Activated naive CD4-positive, alpha-beta T cell treated with anti-CD3 and anti-CD28 coated beads, Interleukin-2, amount 50 U/mL, for 72 hours (primary cell): ENCODE measurements at regions not wholly inside any gene's neighbourhood (a gene's known extent, or its start where the extent isn't known, plus 50 kb on each side); places are given as distances from the start of the nearest gene placed in this dataset.
"Not testable (repeated sequence)": the region's sequence is repeated elsewhere in the genome, so short reads cannot be mapped to it uniquely, and the experiment has no call there.

ENCODE experiments used
- ATAC-seq, 2 donors: fragments of 150-1000 bp; cut with Tn5 transposase; 2 replicates each; pipeline ENCODE4 v1.10.0; 2021; ENCODE audit warnings: mild to moderate bottlenecking in 2 of 2, moderate library complexity in 2 of 2
- DNase-seq, 2 donors: peaks; one replicate each; pipeline ENCODE4 v3.0.0; 2021 to 2022; ENCODE audit warnings: low spot score in 2 of 2
- H3K27ac Mint-ChIP-seq, 2 donors: one replicate each; pipeline ENCODE4 v1.8.0; 2022; ENCODE audit warnings: mild to moderate bottlenecking in 2 of 2, mixed read lengths in 2 of 2
- H3K36me3 Mint-ChIP-seq, 2 donors: one replicate each; pipeline ENCODE4 v1.8.0; 2022; ENCODE audit warnings: mixed read lengths in 2 of 2
- H3K9me3 Mint-ChIP-seq, 2 donors: one replicate each; pipeline ENCODE4 v1.8.0; 2022; ENCODE audit warnings: mixed read lengths in 2 of 2

DNA sequence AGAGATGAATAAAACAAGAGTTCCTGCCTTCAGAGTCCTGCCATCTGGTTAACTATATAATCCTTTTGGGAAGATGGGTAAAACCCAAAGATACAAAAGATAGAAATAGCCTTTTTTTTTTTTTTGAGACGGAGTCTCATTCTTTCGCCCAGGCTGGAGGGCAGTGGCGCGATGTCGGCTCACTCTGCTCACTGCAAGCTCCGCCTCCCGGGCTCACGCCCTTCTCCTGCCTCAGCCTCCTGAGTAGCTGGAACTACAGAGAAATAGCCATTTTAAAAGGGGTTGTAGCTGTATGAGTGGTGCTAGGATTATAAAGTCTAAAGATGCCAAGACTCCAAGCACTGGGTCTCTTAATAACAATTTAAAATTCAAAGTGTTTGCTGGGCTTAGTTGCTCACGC is 97.2 kb downstream of the KDR start:
- Mint-ChIP-seq H3K9me3 (no peaks in the 10 kb centered on the region), H3K27ac (no peak overlapping the region), H3K36me3 (no peaks in the 10 kb centered on the region)
- ATAC-seq (no peak), DNase-seq (no peak)

DNA sequence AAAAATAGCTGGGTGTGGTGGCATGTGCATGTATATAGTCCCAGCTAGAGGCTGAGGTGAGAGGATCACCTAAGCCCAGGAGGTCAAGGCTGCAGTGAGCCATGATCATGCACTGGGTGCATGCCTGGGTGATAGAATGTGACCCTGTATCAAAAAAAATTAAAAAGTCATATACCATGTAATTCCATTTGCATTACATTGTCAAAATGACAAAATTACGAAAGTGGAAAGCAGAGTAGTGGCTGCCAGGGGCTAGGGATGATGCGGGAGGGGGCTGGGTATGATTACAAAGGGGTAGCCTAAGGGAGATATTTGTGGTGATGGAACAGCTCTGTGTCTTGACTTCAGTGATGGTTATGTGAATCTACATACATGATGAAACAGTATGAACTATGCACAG is 97.8 kb downstream of the KDR start:
- no peak for ATAC-seq
- Mint-ChIP-seq H3K27ac (no peak overlapping the region), H3K9me3 (no peaks in the 10 kb centered on the region), H3K36me3 (no peaks in the 10 kb centered on the region)
- DNase-seq, result no peak

DNA sequence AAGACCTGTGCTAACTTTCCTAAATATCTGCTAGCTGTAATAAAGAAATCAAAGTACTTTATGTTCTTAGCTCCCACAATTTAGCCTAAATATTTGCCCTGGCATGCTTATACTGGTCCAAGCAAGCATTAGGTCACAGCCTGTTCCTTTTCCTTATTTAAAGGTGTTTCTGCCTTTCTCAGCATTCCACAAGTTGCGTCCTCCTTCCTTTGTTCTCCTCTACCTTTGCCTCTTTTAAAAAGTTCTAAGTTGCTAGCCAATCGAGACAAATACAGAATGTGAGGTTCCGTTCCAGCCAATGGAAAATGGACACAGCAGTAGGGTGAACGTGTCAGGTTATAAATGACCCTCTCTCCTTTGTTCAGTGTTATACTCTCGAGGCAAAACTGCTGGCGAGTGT is 99.9 kb downstream of the KDR start:
- not testable (repeated sequence) for H3K9me3 Mint-ChIP-seq, H3K36me3 Mint-ChIP-seq, ATAC-seq, H3K27ac Mint-ChIP-seq, DNase-seq

DNA sequence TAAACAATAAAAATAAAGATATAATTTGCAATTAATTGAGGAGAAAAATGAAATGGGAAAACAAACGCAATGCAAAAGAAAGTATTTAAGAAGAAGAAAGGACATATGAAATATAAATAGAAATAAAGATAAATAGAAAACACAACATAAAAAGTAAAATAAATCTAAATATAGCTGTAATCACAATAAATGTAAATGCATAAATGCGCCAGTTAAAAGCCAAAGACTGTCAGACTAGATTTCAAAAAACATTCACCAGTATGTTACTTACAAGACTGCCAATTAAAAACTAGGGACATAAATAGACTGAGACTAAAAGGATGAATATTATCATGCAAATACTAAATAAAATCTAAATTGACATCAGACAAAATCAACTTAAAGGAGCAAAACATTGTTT is 102.4 kb downstream of the KDR start:
- no peaks in the 10 kb centered on the region for H3K9me3 Mint-ChIP-seq
- H3K36me3 Mint-ChIP-seq, result no peaks in the 10 kb centered on the region
- no peak overlapping the region for H3K27ac Mint-ChIP-seq
- DNase-seq, result no peak
- no peak for ATAC-seq

DNA sequence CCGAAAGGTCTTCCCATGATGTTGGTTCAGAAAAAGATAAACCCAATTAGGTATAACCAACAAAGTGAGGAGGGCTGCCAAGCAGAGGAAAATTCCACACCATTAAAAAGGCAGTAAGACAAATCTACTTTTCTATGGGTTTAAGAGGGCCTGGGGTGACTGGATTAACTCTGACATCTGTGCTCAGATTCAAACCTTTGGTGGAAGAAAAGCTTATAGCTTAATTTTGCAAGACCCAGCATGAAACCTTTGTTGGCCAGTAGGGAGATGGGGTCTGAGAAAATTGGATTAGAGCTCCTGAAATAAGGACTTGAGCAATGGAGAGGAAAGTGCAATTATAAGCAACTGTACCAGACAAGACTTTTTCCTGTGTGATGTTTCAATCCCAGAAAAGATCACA is 104.2 kb downstream of the KDR start:
- no peak overlapping the region for H3K27ac Mint-ChIP-seq
- DNase-seq (no peak), ATAC-seq (no peak)
- H3K36me3 Mint-ChIP-seq, result no peaks in the 10 kb centered on the region
- no peaks in the 10 kb centered on the region for H3K9me3 Mint-ChIP-seq

DNA sequence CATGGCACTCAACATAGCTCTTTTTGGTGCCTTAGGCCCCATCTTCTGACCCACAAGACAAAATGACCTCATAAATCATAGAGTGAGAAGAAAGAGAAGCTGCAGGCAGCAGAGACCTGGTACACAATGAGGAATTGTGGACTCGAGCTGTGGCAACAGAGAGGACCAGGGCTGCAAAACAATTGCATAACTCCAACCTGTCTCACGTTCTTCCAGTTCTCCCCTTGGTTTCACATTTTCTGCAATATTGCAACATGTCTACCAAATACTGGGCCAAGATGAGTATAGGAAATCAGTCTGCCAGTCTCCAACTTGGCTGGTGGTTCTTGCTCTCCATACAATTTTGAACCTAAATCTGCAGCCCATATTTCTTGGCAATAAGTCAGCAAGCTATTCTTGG is 105.3 kb downstream of the KDR start:
- Mint-ChIP-seq H3K36me3 (no peaks in the 10 kb centered on the region), H3K9me3 (peaks cover 0 to 5% of the 10 kb centered on the region in 2 donors), H3K27ac (no peak overlapping the region)
- DNase-seq (no peak), ATAC-seq (no peak)

DNA sequence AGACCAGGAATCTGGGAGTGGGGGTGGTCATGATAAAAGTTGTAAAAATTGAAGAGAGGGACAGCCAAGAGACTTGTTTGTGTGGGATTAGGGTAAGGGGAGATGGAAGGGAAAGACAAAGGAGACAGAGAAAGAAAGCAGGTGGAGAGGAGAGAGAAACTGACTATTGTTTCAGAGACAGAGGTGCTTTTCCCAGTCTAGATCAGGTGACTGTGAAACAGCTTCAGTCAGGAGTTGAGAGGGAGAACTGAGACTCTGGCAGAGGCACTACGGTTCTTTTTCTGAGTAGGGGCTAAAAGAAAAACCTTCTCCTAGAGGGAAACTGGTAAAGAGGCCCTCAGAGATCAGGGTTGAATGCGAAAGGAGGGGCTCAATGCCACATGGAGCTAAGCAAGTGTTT is 106.4 kb downstream of the KDR start:
- Mint-ChIP-seq H3K36me3 (no peaks in the 10 kb centered on the region), H3K27ac (no peak overlapping the region), H3K9me3 (peaks cover 0 to 5% of the 10 kb centered on the region in 2 donors)
- ATAC-seq (no peak), DNase-seq (no peak)

DNA sequence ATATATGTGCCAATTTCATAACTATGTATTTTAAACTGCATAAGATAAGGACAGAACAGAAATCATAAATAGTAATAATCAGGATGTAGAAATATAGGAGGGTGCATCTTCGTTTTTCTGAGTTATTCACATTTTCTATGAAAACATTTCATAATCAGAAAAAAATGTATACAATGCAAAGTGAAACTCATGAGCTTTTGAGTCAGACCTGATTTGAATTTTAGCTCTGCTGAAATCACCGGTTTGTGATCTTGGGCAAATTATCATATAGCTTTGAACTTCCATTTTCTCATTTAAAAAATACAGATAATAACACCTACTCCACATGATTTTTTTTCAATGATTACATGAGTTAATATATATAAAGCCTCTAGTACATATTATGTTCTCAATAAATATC is 106.9 kb downstream of the KDR start:
- ATAC-seq (no peak), DNase-seq (no peak)
- H3K27ac Mint-ChIP-seq, result no peak overlapping the region
- no peaks in the 10 kb centered on the region for H3K36me3 Mint-ChIP-seq
- H3K9me3 Mint-ChIP-seq, result peaks cover 0 to 5% of the 10 kb centered on the region in 2 donors

DNA sequence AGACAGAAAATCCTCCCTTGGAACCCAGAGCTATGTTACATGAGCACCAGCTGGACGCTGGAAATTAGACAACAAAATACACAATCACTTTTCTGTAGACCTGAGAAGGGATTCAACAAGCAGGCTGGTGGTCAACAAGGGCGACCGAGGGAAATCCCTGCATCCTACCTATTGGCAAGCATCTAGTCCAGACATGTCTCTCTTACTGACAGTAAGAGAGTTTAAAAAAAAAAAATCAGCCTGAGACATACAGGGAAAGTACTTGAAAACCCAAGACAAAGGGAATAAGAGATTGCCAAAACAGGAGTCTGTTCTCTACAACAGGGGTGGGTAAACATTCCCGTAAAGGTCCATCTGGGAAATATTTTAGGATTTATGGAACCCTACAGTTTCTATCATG is 108.0 kb downstream of the KDR start:
- Mint-ChIP-seq H3K9me3 (peaks cover 0 to 5% of the 10 kb centered on the region in 2 donors), H3K27ac (no peak overlapping the region), H3K36me3 (no peaks in the 10 kb centered on the region)
- DNase-seq (no peak), ATAC-seq (no peak)

DNA sequence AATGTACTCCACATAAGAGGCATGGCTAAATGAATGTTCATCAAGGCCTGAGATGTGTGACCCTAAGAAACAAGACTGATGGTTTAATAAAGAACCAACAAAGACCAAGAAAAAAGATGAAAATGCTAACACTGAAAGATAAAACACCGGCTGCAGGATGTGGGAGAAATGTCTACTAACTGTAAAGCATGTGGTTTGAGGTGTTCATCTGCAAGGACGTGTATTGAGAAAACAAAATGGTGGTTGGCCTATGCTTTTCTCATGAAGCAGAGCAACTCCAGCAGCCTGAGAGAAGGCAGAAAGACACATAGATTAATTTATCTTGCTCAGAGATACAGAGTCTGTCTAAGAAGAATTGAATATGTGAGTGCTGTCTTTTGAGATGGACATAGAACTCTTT is 109.3 kb downstream of the KDR start:
- peaks cover 0 to 5% of the 10 kb centered on the region in 2 donors for H3K9me3 Mint-ChIP-seq
- ATAC-seq (no peak), DNase-seq (no peak)
- H3K36me3 Mint-ChIP-seq, result no peaks in the 10 kb centered on the region
- no peak overlapping the region for H3K27ac Mint-ChIP-seq

DNA sequence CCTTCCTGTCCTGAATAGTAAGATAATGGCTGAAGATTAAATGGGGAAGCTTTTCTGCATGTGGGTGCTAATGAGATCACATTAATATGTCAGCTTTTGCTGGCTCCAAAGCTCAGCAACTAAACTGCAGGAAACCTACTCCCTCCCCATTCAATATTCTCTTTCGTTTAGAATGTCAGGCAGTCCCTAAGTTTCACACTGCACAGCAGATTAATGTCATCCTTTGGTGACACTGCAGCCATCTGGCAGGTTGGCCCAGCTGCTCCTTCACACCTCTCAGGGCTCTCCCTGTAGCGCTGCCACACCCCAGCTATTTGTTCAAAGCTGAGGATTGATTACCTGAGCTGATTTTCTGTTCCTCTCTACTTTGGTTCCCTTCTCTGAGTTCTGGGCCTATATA is 110.5 kb downstream of the KDR start:
- DNase-seq (no peak), ATAC-seq (no peak)
- Mint-ChIP-seq H3K9me3 (peaks cover 0 to 5% of the 10 kb centered on the region in 2 donors), H3K27ac (no peak overlapping the region), H3K36me3 (no peaks in the 10 kb centered on the region)

DNA sequence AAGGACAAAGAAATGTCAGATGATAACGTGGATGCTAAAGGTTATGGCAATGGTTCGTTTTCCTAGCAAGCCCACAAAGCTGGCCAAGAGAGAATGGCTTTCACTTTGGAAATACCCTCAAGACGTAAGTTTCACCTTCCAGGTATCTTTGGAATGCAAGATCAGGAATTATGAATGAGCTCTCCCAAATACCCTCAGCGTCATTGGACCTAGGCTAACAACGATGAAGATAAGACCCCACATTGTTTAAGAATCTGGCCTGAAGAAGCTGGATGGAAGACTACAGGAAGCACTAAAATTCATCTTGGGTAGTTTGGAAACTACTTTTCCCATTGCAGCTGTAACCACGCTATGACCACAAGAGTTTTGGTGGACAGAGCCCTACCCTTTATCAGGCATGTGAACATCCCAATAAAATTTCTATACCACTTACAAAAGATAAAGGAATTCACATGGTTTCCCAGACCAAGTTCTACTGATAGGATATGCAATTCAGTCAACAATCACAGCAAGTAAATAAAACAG is 111.9 kb downstream of the KDR start:
- no peaks in the 10 kb centered on the region for H3K36me3 Mint-ChIP-seq
- DNase-seq (no peak), ATAC-seq (no peak)
- H3K9me3 Mint-ChIP-seq, result peaks cover 0 to 5% of the 10 kb centered on the region in 2 donors
- H3K27ac Mint-ChIP-seq, result no peak overlapping the region

DNA sequence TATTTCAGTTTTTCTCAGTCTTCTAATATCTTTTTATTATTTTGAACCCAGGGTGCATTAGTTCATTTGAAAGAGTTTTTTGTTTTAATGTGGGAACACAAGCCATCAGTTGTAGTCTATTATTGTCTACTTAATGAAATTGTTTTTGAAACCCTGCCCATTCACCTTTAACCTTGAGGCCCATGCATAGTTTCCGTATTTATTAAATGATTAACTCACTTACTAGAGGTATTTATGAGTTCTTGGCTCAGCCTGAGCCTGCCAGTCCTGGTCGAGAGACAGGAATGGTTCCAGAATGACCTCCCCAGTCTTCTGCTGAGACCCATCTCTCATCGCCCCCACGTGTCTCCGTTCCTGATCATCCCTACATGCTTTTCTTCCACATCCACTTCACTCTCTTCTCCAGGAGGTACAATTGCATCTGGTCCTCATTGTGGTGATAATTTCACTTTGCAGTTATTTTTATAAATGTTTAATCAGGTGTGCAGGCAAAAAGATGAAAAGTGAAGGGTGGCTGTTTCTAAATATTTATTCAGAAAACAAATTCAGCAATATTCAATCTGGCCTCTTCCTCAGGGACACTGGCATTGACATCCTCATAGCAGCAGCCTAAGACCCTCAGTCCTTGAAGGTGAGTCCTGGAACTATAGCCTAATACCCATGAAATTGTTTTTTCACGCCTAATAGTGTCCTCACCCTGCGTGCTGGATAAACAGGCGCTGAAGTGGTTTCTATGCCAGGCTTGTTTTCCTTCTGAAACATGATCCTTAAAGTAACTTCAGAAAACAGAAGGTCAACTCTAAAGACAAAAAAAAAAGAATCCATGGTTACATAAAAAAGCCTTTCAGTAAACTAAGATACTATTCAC is 112.8 kb downstream of the KDR start:
- ATAC-seq (no peak), DNase-seq (no peak)
- Mint-ChIP-seq H3K27ac (no peak overlapping the region), H3K9me3 (peaks cover 0 to 5% of the 10 kb centered on the region in 2 donors), H3K36me3 (no peaks in the 10 kb centered on the region)

DNA sequence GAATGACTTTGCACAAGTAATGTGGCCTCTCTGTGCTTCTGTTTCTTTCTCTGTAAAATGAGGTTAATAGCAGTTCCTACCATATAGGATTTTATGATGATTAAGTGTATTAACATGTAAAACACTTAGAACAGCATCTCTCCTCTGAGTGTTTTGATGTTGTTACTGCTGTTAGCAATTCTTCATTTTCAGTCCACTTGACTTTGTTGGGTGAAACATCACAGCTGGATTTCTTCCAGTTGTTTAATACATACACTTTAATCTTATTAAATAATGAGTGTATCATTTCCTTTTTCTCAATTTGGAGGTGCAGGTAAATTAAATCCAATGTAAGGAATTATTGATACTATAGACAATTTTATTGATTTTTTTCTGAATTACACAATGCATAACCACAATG is 113.6 kb downstream of the KDR start:
- no peak for ATAC-seq
- Mint-ChIP-seq H3K36me3 (no peaks in the 10 kb centered on the region), H3K9me3 (peaks cover 0 to 5% of the 10 kb centered on the region in 2 donors), H3K27ac (no peak overlapping the region)
- DNase-seq, result no peak

DNA sequence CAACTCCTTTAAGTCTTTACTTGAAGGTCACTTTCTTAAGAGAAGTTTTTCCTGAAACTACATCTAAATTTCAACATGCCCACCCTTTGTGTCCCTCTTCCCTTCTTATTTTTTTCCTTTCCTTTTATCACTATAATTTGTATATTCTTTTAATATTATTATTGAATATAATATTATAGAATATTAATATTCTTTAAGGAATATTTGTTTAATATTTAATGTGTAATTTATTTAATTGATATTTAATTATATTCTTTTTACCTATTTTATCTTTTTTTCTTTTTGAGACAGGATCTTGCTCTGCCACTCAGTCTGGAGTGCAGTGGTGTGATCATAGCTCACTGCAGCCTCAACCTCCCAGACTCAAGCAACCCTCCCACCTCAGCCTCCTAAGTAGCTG is 114.8 kb downstream of the KDR start:
- Mint-ChIP-seq H3K9me3 (peaks cover 0 to 4% of the 10 kb centered on the region in 2 donors), H3K36me3 (no peaks in the 10 kb centered on the region), H3K27ac (no peak overlapping the region)
- no peak for DNase-seq
- no peak for ATAC-seq

DNA sequence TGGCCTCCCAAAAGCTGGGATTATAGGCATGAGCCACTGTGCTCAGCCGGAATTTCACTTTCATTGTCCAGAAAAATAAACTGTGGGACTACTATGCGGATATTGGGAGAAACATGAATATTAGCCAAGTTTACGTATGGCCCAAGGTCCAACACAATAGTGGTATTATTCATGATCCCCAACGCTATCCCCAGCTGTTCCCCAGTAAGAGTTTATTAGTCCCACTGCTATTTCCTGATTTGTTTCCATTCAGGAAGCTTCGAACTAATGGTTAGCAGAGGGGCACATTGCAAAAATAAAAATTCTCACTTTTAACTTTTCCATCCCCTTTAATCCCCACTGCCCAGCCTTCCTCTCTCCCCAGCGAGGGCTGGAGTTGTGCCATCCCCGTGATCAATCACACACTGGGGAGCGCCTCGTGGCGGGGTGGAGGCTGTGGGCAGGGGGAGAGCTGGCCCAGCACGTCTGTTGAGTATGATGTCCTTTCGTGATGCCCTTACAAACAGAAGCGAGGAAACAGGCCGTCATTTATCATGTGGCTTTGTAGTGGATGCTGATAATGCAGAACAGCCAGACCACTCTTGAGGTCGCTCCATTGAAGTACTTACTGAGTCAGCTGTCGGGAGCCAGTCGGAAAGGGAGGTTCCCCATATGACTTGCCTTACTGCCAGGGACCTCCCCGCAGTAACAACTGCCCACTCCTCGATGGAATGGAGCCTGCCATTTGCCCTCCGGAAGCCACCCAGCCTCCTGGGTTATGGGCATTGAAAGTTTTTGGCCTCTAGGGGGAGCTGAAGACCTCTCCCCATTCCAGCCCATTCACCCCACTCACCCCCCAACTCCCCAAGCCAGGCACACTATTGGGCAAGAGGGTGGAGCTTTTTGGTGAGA is 117.0 kb downstream of the KDR start:
- Mint-ChIP-seq H3K9me3 (no peaks in the 10 kb centered on the region), H3K27ac (no peak overlapping the region), H3K36me3 (no peaks in the 10 kb centered on the region)
- peak; percentile 11 to 30 for ATAC-seq
- DNase-seq, result no peak

DNA sequence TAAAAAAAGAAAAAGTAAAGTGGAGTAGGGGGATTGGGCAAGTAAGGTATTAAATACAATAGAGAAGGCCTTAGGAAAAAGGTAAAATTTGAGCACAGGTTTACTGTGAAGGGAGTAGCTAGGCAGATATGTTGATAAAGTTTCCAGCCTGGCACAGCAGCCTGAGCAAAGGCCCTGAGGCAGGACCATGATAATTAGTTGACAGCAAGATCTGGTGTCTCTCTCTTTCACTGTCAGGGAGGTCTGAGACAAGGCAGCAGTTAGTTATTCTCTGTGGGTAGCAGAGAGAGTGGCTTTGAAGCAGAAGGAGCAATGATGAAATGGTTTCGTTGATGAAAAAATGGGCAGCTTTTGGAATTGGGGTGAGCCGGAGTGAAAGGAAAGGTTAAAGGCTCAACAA is 119.5 kb downstream of the KDR start:
- Mint-ChIP-seq H3K36me3 (no peaks in the 10 kb centered on the region), H3K27ac (no peak overlapping the region), H3K9me3 (no peaks in the 10 kb centered on the region)
- DNase-seq (no peak), ATAC-seq (no peak)
